ENCODE measurements at regions not wholly inside any gene's neighbourhood (a gene's known extent, or its start where the extent isn't known, plus 50 kb on each side); places are given as distances from the start of the nearest gene placed in this dataset.

DNA sequence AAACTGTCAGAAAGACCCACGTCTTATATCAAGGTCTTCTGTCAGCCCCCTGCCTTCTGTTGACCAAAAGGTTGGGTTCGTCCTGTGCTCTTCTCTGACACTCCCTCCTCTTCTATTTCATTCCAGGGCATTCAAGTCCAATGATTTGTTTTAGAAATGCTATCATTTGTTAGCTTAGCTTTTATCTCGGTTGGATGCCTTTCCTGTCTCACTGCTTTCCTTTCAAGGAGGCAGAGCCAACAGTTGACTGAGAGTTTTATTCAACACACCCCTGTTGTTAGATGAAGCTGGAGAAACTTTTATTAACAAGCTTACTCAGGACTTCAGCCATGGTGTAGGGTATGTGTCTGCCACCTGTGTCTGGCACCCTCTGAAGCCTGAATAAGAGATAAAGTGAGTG, 112.0 kb upstream of the SLC7A14 start:
- TF ChIP-seq, protein P1, sequence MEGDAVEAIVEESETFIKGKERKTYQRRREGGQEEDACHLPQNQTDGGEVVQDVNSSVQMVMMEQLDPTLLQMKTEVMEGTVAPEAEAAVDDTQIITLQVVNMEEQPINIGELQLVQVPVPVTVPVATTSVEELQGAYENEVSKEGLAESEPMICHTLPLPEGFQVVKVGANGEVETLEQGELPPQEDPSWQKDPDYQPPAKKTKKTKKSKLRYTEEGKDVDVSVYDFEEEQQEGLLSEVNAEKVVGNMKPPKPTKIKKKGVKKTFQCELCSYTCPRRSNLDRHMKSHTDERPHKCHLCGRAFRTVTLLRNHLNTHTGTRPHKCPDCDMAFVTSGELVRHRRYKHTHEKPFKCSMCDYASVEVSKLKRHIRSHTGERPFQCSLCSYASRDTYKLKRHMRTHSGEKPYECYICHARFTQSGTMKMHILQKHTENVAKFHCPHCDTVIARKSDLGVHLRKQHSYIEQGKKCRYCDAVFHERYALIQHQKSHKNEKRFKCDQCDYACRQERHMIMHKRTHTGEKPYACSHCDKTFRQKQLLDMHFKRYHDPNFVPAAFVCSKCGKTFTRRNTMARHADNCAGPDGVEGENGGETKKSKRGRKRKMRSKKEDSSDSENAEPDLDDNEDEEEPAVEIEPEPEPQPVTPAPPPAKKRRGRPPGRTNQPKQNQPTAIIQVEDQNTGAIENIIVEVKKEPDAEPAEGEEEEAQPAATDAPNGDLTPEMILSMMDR (conservative IDR thresholded peaks at IDR 0.05; ENCODE audit: low read depth, low read length): no peak

DNA sequence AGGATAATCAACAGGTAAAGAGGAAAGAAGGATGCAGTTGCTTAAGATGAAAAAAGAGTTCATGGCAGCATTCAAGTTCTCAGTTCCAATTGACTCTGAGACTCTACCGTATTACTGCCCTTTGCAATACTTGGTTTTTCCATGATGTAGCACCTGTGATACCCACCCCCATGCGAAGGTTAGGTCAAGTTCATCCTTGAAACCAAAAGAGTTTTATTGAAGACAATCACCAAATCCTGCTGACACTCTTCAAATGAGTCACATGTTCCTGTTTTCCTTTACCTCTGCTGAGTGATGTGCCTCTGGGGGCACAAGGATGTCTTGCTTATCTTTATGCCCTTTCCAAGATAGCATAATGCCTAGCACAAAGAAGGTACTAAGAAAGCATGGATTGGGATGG, 111.3 kb upstream of the SLC7A14 start:
- Histone ChIP-seq H3K4me2 (no peak overlapping the region), H3K4me3 (IDR thresholded peaks at IDR 0.05; ENCODE audit: insufficient read depth, low read depth, low read length) (no peak overlapping the region), H2AFZ (ENCODE audit: low read depth) (no peak overlapping the region), H3K4me1 (ENCODE audit: low read depth, poor library complexity, severe bottlenecking) (no peaks in the 10 kb centered on the region), H4K20me1 (ENCODE audit: insufficient read depth) (no peaks in the 10 kb centered on the region), H3K27me3 (ENCODE audit: insufficient read depth, low read depth) (no peaks in the 10 kb centered on the region), H3K36me3 (ENCODE audit: insufficient read depth) (no peaks in the 10 kb centered on the region), H3K27ac (no peak overlapping the region), H3K79me2 (ENCODE audit: insufficient read depth, low read depth) (no peaks in the 10 kb centered on the region), H3K9ac (no peak overlapping the region)
- TF ChIP-seq, protein P1 (conservative IDR thresholded peaks at IDR 0.05; ENCODE audit: low read depth, low read length): no peak

More for the DNA sequence above, 112.0 kb upstream of the SLC7A14 start:
- Histone ChIP-seq H3K27me3 (ENCODE audit: insufficient read depth, low read depth) (no peaks in the 10 kb centered on the region), H3K4me2 (no peak overlapping the region), H3K36me3 (ENCODE audit: insufficient read depth) (no peaks in the 10 kb centered on the region), H3K79me2 (ENCODE audit: insufficient read depth, low read depth) (no peaks in the 10 kb centered on the region), H3K4me1 (ENCODE audit: low read depth, poor library complexity, severe bottlenecking) (no peaks in the 10 kb centered on the region), H2AFZ (ENCODE audit: low read depth) (no peak overlapping the region), H3K27ac (no peak overlapping the region), H4K20me1 (ENCODE audit: insufficient read depth) (no peaks in the 10 kb centered on the region), H3K9ac (no peak overlapping the region), H3K4me3 (IDR thresholded peaks at IDR 0.05; ENCODE audit: insufficient read depth, low read depth, low read length) (no peak overlapping the region)

DNA sequence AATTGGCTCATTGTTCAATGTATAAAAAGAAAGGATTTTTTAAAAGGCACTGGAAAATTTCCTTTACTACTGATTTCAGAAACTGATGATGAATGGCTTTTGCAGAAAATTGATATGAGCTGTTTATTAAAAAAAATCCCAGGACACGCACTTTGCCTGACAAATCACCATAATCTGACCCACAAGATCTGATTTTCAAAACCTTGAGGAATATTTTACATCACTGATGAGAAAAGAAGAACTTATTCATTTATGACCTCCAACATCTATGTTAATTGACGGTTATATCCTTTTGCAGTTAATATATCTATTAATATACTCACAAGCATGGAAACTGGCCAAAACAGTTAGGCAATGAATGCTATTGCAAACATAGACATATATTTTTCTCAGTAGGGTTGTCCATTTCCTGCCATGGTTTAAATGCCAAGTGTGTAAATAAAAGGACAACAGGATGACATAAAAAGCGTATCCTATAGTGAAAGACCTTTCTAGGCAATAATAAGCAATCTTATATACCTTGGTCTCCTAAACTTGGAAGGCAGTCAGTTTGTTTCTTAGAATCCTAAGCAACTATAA, 109.7 kb upstream of the SLC7A14 start:
- H3K4me3 ChIP-seq (IDR thresholded peaks at IDR 0.05; ENCODE audit: insufficient read depth, low read depth, low read length): no peak overlapping the region
- TF ChIP-seq, protein P1 (conservative IDR thresholded peaks at IDR 0.05; ENCODE audit: low read depth, low read length): no peak
- no peaks in the 10 kb centered on the region for H3K79me2 ChIP-seq (ENCODE audit: insufficient read depth, low read depth)
- H3K4me2 ChIP-seq: no peak overlapping the region
- H3K27ac ChIP-seq: no peak overlapping the region
- no peaks in the 10 kb centered on the region for H4K20me1 ChIP-seq (ENCODE audit: insufficient read depth)
- no peak overlapping the region for H3K9ac ChIP-seq
- H3K27me3 ChIP-seq (ENCODE audit: insufficient read depth, low read depth): no peaks in the 10 kb centered on the region
- no peaks in the 10 kb centered on the region for H3K36me3 ChIP-seq (ENCODE audit: insufficient read depth)
- no peaks in the 10 kb centered on the region for H3K4me1 ChIP-seq (ENCODE audit: low read depth, poor library complexity, severe bottlenecking)
- H2AFZ ChIP-seq (ENCODE audit: low read depth): no peak overlapping the region

DNA sequence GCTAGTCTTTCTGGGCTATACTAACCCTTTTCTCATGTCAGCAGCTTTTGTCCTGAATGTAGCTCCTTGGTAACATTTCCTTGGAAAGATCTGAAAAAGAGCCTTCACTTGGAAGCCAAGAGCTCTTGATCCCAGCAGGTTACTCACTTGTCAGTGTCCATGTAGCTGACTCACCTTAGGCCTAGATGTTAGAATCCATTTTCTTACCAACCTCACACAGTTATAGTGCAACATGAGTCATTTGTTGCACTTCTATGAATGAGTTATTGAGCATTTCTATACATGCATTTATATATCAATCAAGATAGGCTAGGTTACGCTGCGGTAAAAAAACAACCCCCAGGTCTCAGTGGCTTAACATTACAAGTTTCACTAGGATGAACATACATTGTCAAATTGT, 106.8 kb upstream of the SLC7A14 start:
- TF ChIP-seq, protein P1 (conservative IDR thresholded peaks at IDR 0.05; ENCODE audit: low read depth, low read length): no peak
- no peaks in the 10 kb centered on the region for H3K4me1 ChIP-seq (ENCODE audit: low read depth, poor library complexity, severe bottlenecking)
- H3K9ac ChIP-seq: no peak overlapping the region
- H3K79me2 ChIP-seq (ENCODE audit: insufficient read depth, low read depth): no peaks in the 10 kb centered on the region
- no peaks in the 10 kb centered on the region for H4K20me1 ChIP-seq (ENCODE audit: insufficient read depth)
- H2AFZ ChIP-seq (ENCODE audit: low read depth): no peak overlapping the region
- no peaks in the 10 kb centered on the region for H3K36me3 ChIP-seq (ENCODE audit: insufficient read depth)
- no peak overlapping the region for H3K4me2 ChIP-seq
- no peak overlapping the region for H3K27ac ChIP-seq
- no peak overlapping the region for H3K4me3 ChIP-seq (IDR thresholded peaks at IDR 0.05; ENCODE audit: insufficient read depth, low read depth, low read length)
- H3K27me3 ChIP-seq (ENCODE audit: insufficient read depth, low read depth): no peaks in the 10 kb centered on the region
